IPS DF 4.7 (cell line): ENCODE measurements at regions not wholly inside any gene's neighbourhood (a gene's known extent, or its start where the extent isn't known, plus 50 kb on each side); places are given as distances from the start of the nearest gene placed in this dataset.

ENCODE experiments used
- DNase-seq: peaks from one replicate; pipeline ENCODE4 v3.0.0-alpha.2; 2013; ENCODE audit warnings: low spot score; ENCODE audit errors: extremely low read depth

GRCh38 chr5:144844086-144844485 is 673.4 kb downstream of the KCTD16 start:
- no peak for DNase-seq

GRCh38 chr5:144832416-144832815 is 661.7 kb downstream of the KCTD16 start:
- DNase-seq = no peak

GRCh38 chr5:144831650-144832049 is 661.0 kb downstream of the KCTD16 start:
- no peak for DNase-seq

- no peak for DNase-seq
Measured at GRCh38 chr5:144822503-144822902, 651.8 kb downstream of the KCTD16 start.

GRCh38 chr5:144820278-144820677 is 649.6 kb downstream of the KCTD16 start:
- no peak for DNase-seq

GRCh38 chr5:144815131-144815530 is 644.5 kb downstream of the KCTD16 start:
- DNase-seq = no peak

GRCh38 chr5:144812763-144813162 is 642.1 kb downstream of the KCTD16 start:
- no peak for DNase-seq

GRCh38 chr5:144800169-144800568 is 629.5 kb downstream of the KCTD16 start:
- DNase-seq = no peak

- no peak for DNase-seq
Measured at GRCh38 chr5:144798595-144798994, 627.9 kb downstream of the KCTD16 start.

GRCh38 chr5:144794922-144795321 is 624.2 kb downstream of the KCTD16 start:
- DNase-seq = no peak

- DNase-seq = no peak
Measured at GRCh38 chr5:144788556-144788955, 617.9 kb downstream of the KCTD16 start.

GRCh38 chr5:144788046-144788445 is 617.4 kb downstream of the KCTD16 start:
- DNase-seq = no peak

GRCh38 chr5:144779368-144779767 is 608.7 kb downstream of the KCTD16 start:
- no peak for DNase-seq

- DNase-seq = no peak
Measured at GRCh38 chr5:144778561-144778960, 607.9 kb downstream of the KCTD16 start.

GRCh38 chr5:144774197-144774596 is 603.5 kb downstream of the KCTD16 start:
- no peak for DNase-seq

GRCh38 chr5:144773628-144774027 is 603.0 kb downstream of the KCTD16 start:
- DNase-seq = no peak

- no peak for DNase-seq
Measured at GRCh38 chr5:144771802-144772201, 601.1 kb downstream of the KCTD16 start.

GRCh38 chr5:144742361-144742760 is 571.7 kb downstream of the KCTD16 start:
- DNase-seq = no peak

- DNase-seq = no peak
Measured at GRCh38 chr5:144731786-144732185, 561.1 kb downstream of the KCTD16 start.

- DNase-seq = no peak
Measured at GRCh38 chr5:144712090-144712489, 541.4 kb downstream of the KCTD16 start.

GRCh38 chr5:144711172-144711571 is 540.5 kb downstream of the KCTD16 start:
- DNase-seq = no peak

GRCh38 chr5:144710637-144711036 is 540.0 kb downstream of the KCTD16 start:
- DNase-seq = no peak

GRCh38 chr5:144703776-144704175 is 533.1 kb downstream of the KCTD16 start:
- DNase-seq = no peak

- no peak for DNase-seq
Measured at GRCh38 chr5:144698484-144698883, 527.8 kb downstream of the KCTD16 start.
